Activated naive CD4-positive, alpha-beta T cell treated with anti-CD3 and anti-CD28 coated beads for 36 hours (primary cell): ENCODE measurements at regions not wholly inside any gene's neighbourhood (a gene's known extent, or its start where the extent isn't known, plus 50 kb on each side); places are given as distances from the start of the nearest gene placed in this dataset.
"Not testable (repeated sequence)": the region's sequence is repeated elsewhere in the genome, so short reads cannot be mapped to it uniquely, and the experiment has no call there.

Source experiments
- CTCF ChIA-PET: fragments of 350-600 bp; sonication (Branson Sonifier 250); formaldehyde crosslinking; loops from one replicate; lab custom pipeline; 2021; ENCODE audit warnings: antibody characterized with exemption; lab: Charles Lee
- DNase-seq: peaks from one replicate; pipeline ENCODE4 v3.0.0-alpha.2; 2020
- H3K27ac Mint-ChIP-seq: one replicate; pipeline ENCODE4 v1.8.0; 2021; ENCODE audit warnings: mild to moderate bottlenecking, mixed read lengths
- H3K27me3 Mint-ChIP-seq: one replicate; pipeline ENCODE4 v1.8.0; 2021; ENCODE audit warnings: low read depth, mixed read lengths
- H3K36me3 Mint-ChIP-seq: one replicate; pipeline ENCODE4 v1.8.0; 2021; ENCODE audit warnings: low read depth, mixed read lengths
- H3K4me1 Mint-ChIP-seq: one replicate; pipeline ENCODE4 v1.8.0; 2021; ENCODE audit warnings: low read depth, mixed read lengths
- H3K4me3 Mint-ChIP-seq: one replicate; pipeline ENCODE4 v1.8.0; 2021; ENCODE audit warnings: mild to moderate bottlenecking, moderate library complexity, mixed read lengths
- H3K9me3 Mint-ChIP-seq: one replicate; pipeline ENCODE4 v1.8.0; 2021; ENCODE audit warnings: mixed read lengths
- intact Hi-C: fragments of 100-400 bp; cut with micrococcal nuclease; formaldehyde crosslinking; loops from one replicate; pipeline ENCODE4 v1.15.1; 2023

DNA sequence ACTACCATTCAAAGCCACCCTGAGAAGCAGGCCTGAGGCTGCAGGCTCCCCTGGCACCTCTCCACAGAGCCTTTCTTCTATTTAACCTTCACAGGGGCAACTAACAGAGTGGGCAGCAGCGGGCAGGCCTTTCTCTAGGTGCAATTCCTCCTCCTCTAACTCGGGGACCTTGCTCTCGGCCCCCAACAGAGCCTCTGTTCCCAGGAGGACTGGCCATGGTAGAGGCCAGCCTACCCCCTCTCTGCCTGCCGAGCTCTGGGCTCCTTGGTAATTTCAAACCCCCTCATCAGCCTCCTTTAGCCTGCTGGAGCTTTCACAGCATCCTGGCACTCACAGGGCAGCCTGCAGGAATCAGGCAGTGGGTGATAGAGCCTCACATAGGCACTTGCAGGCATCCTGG is 920.8 kb upstream of the ZNF722 start:
- H3K4me3 Mint-ChIP-seq, result no peak overlapping the region
- intact Hi-C loops, result no loop called here
- H3K27me3 Mint-ChIP-seq, result no peaks in the 10 kb centered on the region
- DNase-seq, result no peak
- peaks cover 20% of the 10 kb centered on the region for H3K9me3 Mint-ChIP-seq
- no peak overlapping the region for H3K27ac Mint-ChIP-seq
- CTCF ChIA-PET, result no interaction called here
- peaks cover 3% of the 10 kb centered on the region for H3K36me3 Mint-ChIP-seq
- no peaks in the 10 kb centered on the region for H3K4me1 Mint-ChIP-seq

DNA sequence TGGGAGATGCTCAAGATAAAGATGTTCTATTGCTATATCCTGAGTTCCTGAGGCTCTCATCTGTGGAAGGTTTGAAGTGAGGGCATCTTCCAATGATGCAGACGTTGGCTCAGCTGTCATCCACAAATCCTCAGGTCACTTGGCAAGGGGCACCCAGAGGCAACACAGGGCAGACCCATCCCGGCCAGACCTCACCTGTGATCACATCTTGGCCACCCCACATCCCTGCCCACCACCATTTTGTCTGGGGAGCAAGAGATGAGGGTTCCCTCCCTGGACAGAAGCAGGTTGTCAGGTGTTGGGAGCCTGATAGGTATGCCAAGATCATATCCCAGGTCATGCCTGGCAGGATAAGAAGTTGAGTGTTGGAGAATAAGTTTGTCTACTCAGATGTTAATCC is 918.2 kb upstream of the ZNF722 start:
- no peaks in the 10 kb centered on the region for H3K4me1 Mint-ChIP-seq
- DNase-seq, result no peak
- intact Hi-C loops, result no loop called here
- H3K9me3 Mint-ChIP-seq, result peaks cover 25% of the 10 kb centered on the region
- no peak overlapping the region for H3K27ac Mint-ChIP-seq
- no peak overlapping the region for H3K4me3 Mint-ChIP-seq
- CTCF ChIA-PET, result no interaction called here
- peaks cover 2% of the 10 kb centered on the region for H3K36me3 Mint-ChIP-seq
- H3K27me3 Mint-ChIP-seq, result no peaks in the 10 kb centered on the region

GRCh38 chr7:63080831-63081230 is 917.8 kb upstream of the ZNF722 start:
- no peak for DNase-seq
- CTCF ChIA-PET, result no interaction called here
- intact Hi-C loops, result no loop called here
- H3K27me3 Mint-ChIP-seq, result no peaks in the 10 kb centered on the region
- H3K36me3 Mint-ChIP-seq, result peaks cover 2% of the 10 kb centered on the region
- no peaks in the 10 kb centered on the region for H3K4me1 Mint-ChIP-seq
- peaks cover 25% of the 10 kb centered on the region for H3K9me3 Mint-ChIP-seq
- no peak overlapping the region for H3K4me3 Mint-ChIP-seq
- no peak overlapping the region for H3K27ac Mint-ChIP-seq

GRCh38 chr7:63087575-63088190 is 911.0 kb upstream of the ZNF722 start:
- CTCF ChIA-PET, result no interaction called here
- no peak for DNase-seq
- Mint-ChIP-seq H3K36me3 (peaks cover 6% of the 10 kb centered on the region), H3K9me3 (peaks cover 52% of the 10 kb centered on the region), H3K27ac (no peak overlapping the region), H3K4me3 (no peak overlapping the region), H3K4me1 (no peaks in the 10 kb centered on the region), H3K27me3 (no peaks in the 10 kb centered on the region)
- intact Hi-C loops, result no loop called here

GRCh38 chr7:63092951-63093350 is 905.7 kb upstream of the ZNF722 start:
- H3K27me3 Mint-ChIP-seq, result no peaks in the 10 kb centered on the region
- H3K27ac Mint-ChIP-seq, result no peak overlapping the region
- H3K4me1 Mint-ChIP-seq, result no peaks in the 10 kb centered on the region
- DNase-seq, result no peak
- no peak overlapping the region for H3K4me3 Mint-ChIP-seq
- intact Hi-C loops, result no loop called here
- peaks cover 34% of the 10 kb centered on the region for H3K9me3 Mint-ChIP-seq
- H3K36me3 Mint-ChIP-seq, result no peaks in the 10 kb centered on the region
- CTCF ChIA-PET, result no interaction called here

GRCh38 chr7:63093481-63093880 is 905.2 kb upstream of the ZNF722 start:
- CTCF ChIA-PET, result no interaction called here
- DNase-seq, result no peak
- intact Hi-C loops, result no loop called here
- Mint-ChIP-seq H3K27ac (no peak overlapping the region), H3K27me3 (no peaks in the 10 kb centered on the region), H3K9me3 (peaks cover 29% of the 10 kb centered on the region), H3K36me3 (no peaks in the 10 kb centered on the region), H3K4me1 (no peaks in the 10 kb centered on the region), H3K4me3 (no peak overlapping the region)

DNA sequence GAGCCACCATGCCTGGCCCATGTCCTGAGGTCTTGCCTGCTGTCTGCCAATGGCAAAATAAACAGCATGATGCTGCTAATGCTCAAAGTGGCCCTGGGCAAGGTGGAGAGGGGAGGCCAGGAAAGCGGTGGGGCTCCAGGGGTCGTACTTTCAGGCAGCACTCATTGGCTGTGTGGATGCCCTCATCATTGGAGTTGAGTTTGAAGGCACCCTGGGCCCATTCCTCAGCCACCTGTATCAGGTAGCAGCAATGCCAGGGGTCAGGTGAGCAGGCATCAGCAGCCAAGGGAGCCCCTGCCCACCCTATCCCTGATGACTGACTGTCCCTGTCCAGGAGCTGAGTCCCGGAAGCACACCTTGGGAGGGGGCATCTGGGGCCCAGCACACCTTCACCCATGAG is 902.5 kb upstream of the ZNF722 start:
- Mint-ChIP-seq H3K9me3 (peaks cover 23% of the 10 kb centered on the region), H3K27me3 (no peaks in the 10 kb centered on the region), H3K27ac (no peak overlapping the region), H3K36me3 (no peaks in the 10 kb centered on the region), H3K4me1 (no peaks in the 10 kb centered on the region), H3K4me3 (no peak overlapping the region)
- DNase-seq, result no peak
- intact Hi-C loops, result no loop called here
- CTCF ChIA-PET, result no interaction called here

DNA sequence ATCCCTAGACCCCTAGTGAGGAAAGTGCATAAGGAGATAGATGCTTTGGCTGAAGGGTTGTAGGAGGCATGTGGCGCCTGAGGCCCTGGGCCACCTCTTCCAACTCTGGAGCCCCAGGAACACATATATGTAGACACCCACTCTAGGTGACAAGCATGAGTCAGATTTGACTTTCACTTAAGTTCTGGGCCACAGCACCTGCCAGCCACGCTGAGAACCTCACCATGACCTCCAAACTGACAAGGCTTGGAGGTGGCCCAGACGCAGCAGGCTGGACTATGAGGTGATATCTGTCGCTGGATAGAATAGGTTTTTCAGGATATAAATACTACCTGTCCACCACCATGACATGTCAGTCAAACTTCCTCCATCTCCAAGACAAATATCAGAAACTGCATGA is 894.0 kb upstream of the ZNF722 start:
- no peaks in the 10 kb centered on the region for H3K4me1 Mint-ChIP-seq
- CTCF ChIA-PET, result no interaction called here
- intact Hi-C loops, result no loop called here
- H3K4me3 Mint-ChIP-seq, result no peak overlapping the region
- no peaks in the 10 kb centered on the region for H3K36me3 Mint-ChIP-seq
- no peak overlapping the region for H3K27ac Mint-ChIP-seq
- H3K27me3 Mint-ChIP-seq, result no peaks in the 10 kb centered on the region
- H3K9me3 Mint-ChIP-seq, result peaks cover 28% of the 10 kb centered on the region
- no peak for DNase-seq

DNA sequence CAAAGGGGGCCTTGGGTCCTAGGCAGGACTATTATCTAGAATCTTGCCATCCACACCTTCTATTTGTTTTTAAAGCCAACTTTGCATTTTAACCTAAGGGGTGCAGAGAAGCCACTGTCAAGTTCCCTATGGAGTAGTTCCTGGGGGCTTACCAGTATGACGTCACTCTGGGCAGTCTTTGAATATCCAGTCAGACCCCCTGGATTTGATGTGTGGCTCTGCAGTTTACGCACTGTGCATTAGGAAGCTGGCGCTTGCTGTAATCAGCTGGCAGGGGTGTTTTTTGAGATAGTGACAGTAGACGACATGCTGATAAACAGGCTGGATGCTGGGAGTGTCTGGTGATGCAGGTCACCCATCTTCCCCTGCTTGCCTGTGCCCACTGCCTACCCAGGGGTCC is 892.7 kb upstream of the ZNF722 start:
- CTCF ChIA-PET, result no interaction called here
- Mint-ChIP-seq H3K4me1 (no peaks in the 10 kb centered on the region), H3K9me3 (peaks cover 24% of the 10 kb centered on the region), H3K36me3 (no peaks in the 10 kb centered on the region), H3K4me3 (no peak overlapping the region), H3K27ac (no peak overlapping the region), H3K27me3 (no peaks in the 10 kb centered on the region)
- DNase-seq, result no peak
- intact Hi-C loops, result no loop called here

- H3K27ac Mint-ChIP-seq, result no peak overlapping the region
- intact Hi-C loops, result no loop called here
- peaks cover 20% of the 10 kb centered on the region for H3K9me3 Mint-ChIP-seq
- H3K4me3 Mint-ChIP-seq, result no peak overlapping the region
- no peaks in the 10 kb centered on the region for H3K36me3 Mint-ChIP-seq
- no peak for DNase-seq
- H3K27me3 Mint-ChIP-seq, result no peaks in the 10 kb centered on the region
- no peaks in the 10 kb centered on the region for H3K4me1 Mint-ChIP-seq
- CTCF ChIA-PET, result no interaction called here
These were observed 891.9 kb upstream of the ZNF722 start for GRCh38 chr7:63106506-63107388.

DNA sequence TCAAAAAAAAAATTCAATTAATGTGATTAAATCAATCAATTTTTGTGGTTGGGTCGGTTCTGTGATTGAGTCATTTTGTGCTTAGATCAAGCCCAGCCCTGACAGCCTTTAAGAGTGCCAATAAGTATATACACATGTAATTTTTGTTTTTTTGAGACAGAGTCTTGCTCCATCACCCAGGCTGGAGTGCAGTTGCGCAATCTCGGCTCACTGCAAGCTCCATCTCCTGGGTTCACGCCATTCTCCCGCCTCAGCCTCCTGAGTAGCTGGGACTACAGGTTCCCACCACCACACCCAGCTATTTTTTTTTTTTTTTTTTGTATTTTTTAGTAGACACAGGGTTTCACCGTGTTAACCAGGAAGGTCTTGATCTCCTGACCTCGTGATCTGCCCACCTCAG is 887.1 kb upstream of the ZNF722 start:
- H3K4me1 Mint-ChIP-seq, CTCF ChIA-PET, H3K4me3 Mint-ChIP-seq, H3K27me3 Mint-ChIP-seq, H3K36me3 Mint-ChIP-seq, H3K9me3 Mint-ChIP-seq, DNase-seq, H3K27ac Mint-ChIP-seq, intact Hi-C loops: not testable (repeated sequence)

- CTCF ChIA-PET, result no interaction called here
- no peaks in the 10 kb centered on the region for H3K4me1 Mint-ChIP-seq
- no peak for DNase-seq
- H3K4me3 Mint-ChIP-seq, result no peak overlapping the region
- H3K9me3 Mint-ChIP-seq, result peaks cover 11% of the 10 kb centered on the region
- H3K27me3 Mint-ChIP-seq, result no peaks in the 10 kb centered on the region
- H3K36me3 Mint-ChIP-seq, result no peaks in the 10 kb centered on the region
- no peak overlapping the region for H3K27ac Mint-ChIP-seq
- intact Hi-C loops, result no loop called here
These were observed 885.6 kb upstream of the ZNF722 start for GRCh38 chr7:63112764-63113712.
